Activated CD4-positive, CD25-positive, alpha-beta regulatory T cell treated with anti-CD3 and anti-CD28 coated beads, Interleukin-2, amount 50 U/mL, for 72 hours (primary cell): ENCODE measurements at regions not wholly inside any gene's neighbourhood (a gene's known extent, or its start where the extent isn't known, plus 50 kb on each side); places are given as distances from the start of the nearest gene placed in this dataset.
"Not testable (repeated sequence)": the region's sequence is repeated elsewhere in the genome, so short reads cannot be mapped to it uniquely, and the experiment has no call there.

Experiments
- DNase-seq: peaks from one replicate; pipeline ENCODE4 v3.0.0; 2021

DNA sequence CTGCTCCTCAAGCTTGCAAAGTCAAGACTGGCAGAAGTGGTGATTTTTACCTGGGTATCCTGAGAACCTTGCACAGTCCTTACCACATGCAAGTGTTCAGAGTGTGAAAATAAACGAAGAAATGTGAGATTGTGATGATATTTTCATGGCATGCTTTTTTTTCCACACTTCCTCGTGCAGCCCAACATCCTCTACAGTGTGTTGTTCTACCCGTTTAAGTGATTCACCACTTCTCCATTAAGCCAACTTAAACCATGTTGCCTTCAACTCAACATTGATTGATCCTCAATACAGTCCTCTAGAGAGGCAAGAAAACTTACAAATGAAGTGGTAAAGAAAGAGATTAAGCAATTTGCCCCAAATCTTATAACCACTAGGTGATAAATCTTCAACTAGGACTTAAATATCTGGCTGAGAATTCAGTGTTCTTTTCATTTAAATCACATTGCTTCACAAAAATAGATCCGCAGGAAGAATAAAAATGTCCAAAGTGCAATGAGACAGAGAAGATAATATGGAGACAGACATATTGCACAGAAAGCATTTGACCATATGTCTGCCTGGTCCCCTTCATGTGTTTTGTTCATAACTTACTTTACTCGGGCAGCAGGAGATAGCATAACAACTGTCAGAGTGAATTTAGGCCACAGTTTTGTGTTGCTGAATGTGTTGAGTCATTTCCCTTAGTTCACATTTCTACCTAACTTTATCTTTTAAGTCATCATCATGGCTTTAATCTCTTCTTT, 75.8 kb upstream of the PARP8 start:
- DNase-seq = not testable (repeated sequence)

DNA sequence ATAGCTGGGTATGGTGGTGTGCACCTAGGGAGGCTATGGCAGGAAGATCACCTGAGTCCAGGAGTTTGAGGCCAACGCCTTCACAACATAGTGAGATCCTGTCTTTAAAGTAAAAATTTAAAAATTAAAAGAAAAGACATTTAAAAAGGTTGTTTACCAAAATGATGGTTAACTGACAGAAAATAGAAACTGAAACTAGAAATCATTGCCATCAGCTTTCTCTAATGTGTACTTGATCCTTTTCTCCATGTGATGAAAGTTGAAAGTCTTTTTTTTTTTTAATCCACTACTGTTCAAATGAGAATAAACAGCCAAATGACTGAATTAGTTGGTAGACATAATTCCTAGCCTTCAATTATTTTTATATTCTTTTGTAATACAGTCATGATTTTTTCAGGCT, 75.1 kb upstream of the PARP8 start:
- not testable (repeated sequence) for DNase-seq

DNA sequence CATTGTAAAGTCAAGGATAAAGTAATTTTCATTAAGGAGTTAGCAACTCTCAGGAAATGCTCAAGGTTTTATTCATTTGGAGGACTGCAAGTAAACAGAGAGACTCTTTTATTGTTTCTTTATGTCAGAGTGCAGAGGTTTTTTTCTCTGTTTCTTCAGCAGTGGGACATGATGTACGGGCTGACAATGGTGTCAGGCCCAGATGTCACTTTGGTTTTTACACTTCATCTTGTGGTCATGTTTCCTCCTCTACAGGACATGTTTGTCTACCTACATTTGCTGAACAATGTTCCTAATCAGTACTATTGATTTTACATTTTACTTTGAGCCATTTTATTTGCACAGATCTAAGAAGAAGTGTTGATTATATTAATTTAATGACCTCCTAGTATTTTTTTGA, 72.8 kb upstream of the PARP8 start:
- DNase-seq = no peak

DNA sequence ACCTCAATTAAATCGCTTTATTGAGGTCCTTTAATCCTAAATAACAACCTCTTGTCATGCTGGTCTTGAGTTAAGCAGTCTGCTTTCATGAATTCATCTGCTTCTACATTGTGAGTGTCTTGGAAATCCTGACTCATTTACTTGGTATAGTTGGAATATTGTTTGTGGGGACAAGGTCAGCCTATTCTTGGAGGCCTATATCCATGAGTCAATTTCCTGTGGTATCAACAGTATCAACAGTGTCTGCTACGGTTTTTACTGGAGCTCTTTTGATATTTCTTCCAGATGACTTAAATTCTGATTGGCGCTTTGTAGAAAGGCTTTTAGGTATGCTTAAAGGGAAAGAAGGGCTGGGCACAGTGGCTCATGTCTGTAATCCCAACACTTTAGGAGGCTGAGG, 71.2 kb upstream of the PARP8 start:
- no peak for DNase-seq

DNA sequence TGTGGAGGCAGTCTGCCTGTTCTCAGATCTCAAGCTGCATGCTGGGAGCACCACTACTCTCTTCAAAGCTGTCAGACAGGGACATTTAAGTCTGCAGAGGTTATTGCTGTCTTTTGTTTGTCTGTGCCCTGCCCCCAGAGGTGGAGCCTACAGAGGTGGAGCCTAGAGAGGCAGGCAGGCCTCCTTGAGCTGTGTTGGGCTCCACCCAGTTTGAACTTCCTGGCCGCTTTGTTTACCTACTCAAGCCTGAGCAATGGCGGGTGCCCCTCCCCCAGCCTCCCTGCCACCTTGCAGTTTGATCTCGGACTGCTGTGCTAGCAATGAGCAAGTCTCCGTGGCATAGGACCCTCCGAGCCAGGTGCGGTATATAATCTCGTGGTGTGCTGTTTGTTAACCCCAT, 64.9 kb upstream of the PARP8 start:
- peak; percentile 35 for DNase-seq

DNA sequence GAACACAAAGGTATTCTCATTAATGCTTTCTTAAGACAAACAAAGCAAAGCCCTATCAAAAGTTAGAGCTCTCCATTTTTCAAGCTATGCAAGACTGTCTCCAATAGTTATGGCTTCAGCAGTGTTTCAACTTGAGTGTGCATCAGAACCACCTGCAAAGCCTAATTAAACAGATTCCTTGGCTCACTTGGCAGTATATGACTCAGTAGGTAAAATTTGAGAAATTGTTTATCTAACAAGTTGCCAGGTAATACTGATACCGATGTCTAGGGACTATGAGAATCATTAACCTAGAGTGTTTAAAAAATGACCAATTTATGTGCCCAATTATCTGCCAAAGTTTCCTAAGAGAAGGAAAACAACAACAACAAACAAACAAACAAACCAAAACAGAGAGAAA, 60.3 kb upstream of the PARP8 start:
- DNase-seq = no peak

DNA sequence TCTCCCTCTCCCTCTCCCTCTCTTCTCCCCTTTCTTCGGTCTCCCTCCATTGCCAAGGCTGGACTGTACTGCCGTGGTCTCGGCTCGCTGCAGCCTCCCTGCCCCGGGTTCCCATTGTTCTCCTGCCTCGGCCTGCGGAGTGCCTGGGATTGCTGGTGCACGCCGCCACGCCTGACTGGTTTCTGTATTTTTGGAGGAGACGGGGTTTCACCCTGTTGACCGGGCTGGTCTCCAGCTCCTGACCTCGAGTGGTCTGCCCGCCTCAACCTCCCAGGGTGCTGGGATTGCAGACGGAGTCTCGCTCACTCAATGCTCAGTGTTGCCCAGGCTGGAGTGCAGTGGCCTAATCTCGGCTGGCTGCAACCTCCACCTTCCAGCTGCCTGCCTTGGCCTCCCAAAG, 59.0 kb upstream of the PARP8 start:
- not testable (repeated sequence) for DNase-seq

DNA sequence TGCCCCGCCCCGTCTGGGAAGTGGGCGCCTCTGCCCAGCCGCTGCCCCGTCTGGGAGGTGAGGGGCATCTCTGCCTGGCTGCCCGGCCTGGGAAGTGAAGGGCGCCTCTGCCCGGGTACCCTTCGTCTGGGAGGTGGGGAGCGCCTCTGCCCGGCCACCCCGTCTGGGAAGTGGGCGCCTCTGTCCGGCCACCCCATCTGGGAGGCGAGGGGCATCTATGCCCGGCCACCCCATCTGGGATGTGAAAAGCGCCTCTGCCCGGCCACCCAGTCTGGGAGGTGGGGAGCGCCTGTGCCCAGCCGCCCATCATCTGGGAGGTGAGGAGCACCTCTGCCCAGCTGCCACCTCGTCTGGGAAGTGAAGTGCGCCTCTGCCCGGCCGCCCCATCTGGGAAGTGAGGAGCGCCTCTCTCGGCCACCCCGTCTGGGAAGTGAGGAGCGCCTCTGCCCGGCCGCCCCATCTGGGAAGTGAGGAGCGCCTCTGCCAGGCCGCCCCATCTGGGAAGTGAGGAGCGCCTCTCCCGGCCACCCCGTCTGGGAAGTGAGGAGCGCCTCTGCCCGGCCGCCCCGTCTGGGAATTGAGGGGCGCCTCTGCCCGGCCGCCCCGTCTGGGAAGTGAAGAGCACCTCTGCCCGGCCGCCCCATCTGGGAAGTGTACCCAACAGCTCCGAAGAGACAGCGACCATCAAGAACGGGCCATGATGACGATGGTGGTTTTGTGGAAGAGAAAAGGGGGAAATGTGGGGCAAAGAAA, 58.3 kb upstream of the PARP8 start:
- DNase-seq = not testable (repeated sequence)

DNA sequence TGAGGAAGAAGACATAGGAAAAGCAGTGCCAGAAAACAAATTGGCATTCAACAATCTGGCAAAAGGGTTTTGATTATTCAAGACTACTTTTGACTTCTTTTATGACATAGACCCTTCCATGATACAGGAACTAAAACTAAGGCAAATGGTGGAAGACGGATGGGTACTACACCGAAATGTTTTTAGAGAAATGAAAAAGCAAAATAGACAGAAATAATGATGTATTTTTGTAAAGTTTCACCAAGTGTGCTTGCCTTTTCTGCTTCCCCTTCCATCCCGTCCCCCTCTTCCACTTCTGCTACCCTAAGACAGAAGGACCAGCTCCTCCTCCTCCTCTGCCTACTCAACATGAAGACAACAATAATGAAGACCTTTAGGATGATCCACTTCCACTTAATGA, 53.4 kb upstream of the PARP8 start:
- DNase-seq = not testable (repeated sequence)
